MV-4-11 (cell line): ENCODE measurements at regions not wholly inside any gene's neighbourhood (a gene's known extent, or its start where the extent isn't known, plus 50 kb on each side); places are given as distances from the start of the nearest gene placed in this dataset.

Source experiments
- DNase-seq: peaks from one replicate; lab custom pipeline; 2025; lab: John Stamatoyannopoulos, UW

DNA sequence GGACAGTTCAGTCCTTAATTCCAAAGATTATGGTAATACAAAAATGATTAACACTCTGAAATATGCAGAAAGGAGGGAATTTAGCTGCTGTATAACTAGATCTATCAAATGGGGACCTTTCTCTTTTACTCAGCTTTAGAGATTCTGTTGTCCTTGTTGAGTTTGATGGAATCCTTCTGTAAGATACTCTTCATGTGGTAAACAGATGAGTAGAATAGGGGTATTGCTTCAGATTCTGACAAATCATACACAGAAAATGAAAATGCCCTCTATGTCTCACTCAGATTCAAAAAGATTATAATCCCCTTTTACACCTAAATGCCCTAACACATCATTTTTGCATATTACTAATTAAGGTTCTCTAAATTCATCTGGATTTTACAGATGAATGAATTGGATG is 50.7 kb downstream of the ARHGAP35 start:
- DNase-seq: no peak

DNA sequence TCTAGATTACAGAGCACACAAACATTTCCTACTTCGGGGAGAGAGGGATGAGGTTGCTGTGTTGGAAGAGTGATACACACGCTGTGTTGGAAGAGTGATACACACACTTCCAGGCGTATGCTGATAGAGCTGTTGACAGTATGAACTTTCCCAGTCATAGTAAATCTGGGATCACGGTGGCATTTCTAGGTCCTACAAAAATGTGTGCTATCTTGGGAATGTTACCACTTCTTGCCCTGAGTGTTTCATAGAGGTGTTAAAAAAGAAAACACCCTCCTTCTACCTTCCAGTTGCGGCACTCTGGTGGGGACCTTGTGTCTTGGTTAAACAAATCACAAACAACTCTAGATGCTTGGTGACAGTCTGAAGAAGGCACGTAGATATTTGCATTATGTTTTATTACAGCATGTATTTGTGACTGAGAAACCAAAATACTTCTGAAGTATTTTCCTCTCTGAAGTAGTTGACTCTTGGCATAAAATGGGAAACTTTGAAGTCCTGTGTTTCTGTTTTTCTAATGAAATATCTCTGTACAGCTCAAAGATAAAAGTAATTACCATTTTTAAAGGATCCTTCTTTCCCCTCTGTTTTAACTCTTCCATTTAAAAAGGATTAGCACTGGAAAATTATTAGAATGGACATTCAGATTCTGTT is 52.5 kb downstream of the ARHGAP35 start:
- DNase-seq: no peak

DNA sequence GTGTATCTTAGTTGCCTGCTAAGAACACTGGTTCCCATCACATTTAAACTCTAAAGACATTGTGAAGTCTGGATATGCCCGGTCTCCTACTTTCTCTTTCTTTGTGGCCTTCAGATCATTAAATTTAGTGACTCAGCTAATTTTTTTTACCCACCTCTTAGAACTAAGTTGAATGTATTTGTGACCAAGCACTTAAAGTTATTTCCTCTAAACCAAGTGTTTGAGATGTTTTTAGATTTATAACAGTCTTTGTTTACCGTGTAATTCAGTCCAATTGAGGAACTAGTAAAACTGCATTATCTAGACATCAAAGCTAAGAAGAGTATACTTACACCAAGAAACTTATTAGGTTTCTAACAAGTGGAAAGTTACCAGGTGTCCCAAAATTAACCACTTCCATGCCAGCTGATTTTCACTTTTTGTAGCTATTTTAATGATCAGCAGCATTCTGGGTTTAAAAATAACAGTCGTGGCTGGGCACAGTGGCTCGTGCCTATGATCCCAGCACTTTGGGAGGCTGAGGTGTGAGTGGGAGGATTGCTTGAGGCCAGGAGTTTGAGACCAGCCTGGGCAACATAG is 53.1 kb downstream of the ARHGAP35 start:
- DNase-seq: peak; percentile 58

- DNase-seq: peak; percentile 50
Measured at GRCh38 chr19:46915386-46915785, 54.6 kb downstream of the ARHGAP35 start.

GRCh38 chr19:46917002-46917401 is 56.2 kb downstream of the ARHGAP35 start:
- no peak for DNase-seq

DNA sequence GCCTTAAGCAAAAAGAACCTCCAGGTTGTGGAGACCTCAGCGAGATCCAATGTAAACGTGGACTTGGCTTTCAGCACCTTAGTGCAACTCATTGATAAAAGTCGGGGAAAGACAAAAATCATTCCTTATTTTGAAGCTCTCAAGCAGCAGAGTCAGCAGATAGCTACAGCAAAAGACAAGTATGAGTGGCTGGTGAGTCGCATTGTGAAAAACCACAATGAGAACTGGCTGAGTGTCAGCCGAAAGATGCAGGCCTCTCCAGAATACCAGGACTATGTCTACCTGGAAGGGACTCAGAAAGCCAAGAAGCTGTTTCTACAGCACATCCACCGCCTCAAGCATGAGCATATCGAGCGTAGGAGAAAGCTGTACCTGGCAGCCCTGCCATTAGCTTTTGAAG is 58.5 kb downstream of the ARHGAP35 start:
- peak; percentile 26 for DNase-seq

GRCh38 chr19:46920362-46920761 is 59.6 kb downstream of the ARHGAP35 start:
- DNase-seq: no peak

DNA sequence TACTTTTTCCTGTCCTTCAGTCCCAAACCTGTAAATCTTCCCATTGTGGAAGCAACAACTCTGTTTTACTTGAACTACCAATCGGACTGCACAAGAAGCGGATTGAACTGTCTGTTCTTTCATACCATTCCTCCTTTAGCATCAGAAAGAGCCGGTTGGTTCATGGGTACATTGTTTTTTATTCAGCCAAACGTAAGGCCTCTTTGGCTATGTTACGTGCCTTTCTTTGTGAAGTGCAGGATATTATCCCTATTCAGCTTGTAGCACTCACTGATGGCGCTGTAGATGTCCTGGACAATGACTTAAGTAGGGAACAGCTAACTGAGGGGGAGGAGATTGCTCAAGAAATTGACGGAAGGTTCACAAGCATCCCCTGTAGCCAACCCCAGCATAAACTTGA is 60.3 kb downstream of the ARHGAP35 start:
- DNase-seq: no peak

- no peak for DNase-seq
Measured at GRCh38 chr19:46922465-46922864, 61.7 kb downstream of the ARHGAP35 start.

DNA sequence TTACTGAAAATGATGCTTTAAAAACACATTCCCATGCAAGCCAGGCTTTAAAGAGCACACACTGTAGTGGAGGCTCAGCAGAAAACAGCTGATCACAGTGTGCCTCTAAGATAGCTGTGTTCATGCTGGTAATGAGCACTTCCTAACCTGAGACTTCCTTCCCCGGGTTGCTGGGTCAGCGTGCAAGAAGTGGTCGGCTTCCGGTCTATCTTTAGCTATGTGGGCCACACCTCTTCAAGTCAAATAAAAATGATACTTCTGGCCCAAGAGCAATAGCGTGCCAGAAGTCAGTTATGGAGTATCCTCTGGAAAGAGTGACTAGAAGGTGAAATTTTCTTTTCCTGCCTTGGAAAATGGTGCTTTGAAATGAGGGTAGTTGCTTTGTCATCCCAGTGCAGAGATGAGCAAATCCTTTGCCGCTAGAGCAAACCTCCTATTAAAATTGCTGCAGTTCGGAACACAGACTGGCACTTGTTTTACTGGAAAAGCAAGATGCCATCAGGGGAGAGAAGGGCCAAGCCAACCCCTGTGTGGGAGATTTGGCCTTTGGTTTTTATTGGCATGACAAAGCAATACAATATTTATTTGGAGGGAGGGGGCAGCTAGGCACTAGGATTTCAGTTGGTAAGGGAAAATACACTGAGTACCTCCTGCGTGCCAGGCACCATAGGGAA is 64.2 kb downstream of the ARHGAP35 start:
- no peak for DNase-seq

GRCh38 chr19:46925548-46925950 is 64.8 kb downstream of the ARHGAP35 start:
- DNase-seq: no peak

GRCh38 chr19:46926170-46927071 is 65.6 kb downstream of the ARHGAP35 start:
- no peak for DNase-seq

DNA sequence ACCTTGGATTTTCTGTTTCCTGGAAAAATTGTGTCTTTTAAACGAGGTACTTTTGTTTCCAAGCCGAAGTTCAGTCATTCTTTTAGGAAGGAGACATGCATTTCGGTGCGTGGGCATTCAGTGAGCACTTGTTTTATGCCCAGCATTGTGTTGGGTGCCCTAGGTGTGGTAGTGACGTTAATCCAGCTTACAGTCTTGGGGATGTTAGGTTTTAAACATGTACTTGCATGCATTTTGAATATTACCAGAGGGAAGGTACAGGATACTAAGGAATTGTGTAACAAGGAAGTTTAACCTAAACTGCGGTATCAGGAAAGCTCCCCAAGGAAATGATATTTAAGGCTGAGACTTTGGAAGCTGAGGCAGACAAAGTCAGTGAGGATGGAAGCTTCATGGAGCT is 66.3 kb downstream of the ARHGAP35 start:
- no peak for DNase-seq

DNA sequence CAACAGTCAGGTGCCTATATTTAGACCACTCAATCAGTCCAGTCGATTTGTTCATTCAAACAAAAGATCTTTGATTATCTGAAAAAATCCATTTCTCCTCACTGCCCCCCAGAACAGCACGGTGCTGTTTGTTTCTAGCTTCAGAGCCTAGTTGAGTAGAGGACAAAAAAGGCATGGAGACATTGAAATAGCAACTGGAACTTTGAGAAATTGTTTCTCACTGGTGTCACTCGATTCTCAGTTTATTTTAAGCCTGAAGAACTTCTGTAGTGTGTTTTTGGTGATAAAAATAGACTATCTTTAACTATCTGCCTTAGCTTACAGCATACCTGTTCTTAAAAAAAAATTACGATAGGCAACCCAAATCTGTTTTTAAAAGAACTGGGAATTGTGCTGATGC is 67.1 kb downstream of the ARHGAP35 start:
- no peak for DNase-seq

GRCh38 chr19:46928951-46929350 is 68.2 kb downstream of the ARHGAP35 start:
- DNase-seq: no peak

DNA sequence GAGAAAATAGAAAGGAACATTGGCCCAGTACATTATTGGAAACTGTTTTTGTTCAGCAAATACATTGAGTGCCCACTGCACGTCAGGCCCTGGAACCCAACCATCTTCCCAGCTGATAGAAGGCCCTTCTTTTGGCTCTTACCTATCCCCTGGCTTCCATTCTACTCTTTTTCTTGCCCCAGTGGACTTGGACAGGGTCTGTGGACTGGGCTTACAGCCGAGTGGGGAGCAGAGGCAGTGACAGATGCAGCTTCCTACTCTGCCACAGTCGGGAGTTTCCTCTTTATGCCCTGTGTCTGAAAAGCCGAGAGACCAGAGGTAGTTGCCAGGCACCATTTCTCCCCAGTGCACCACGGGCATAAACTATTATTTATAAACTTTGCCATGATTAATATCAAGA is 70.4 kb downstream of the ARHGAP35 start:
- DNase-seq: no peak

DNA sequence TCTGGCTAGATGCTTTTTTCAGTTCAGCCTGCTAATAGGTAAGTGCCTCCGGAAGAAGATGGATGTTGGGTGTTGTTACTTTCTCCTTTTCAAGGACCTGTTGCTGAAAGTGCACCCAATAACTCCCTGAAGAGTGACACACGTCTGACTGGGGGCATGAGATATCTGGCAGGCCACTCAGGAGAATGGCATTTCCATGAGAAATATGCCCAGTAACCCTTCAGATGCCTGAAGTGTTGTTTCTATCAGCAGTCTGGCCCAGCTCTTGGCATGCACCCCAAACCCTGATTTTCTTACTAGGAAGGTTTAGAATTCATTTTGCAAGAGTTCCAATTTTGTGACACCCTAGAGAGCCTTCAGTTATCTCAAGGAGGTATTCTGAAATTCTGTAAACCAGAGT is 71.5 kb downstream of the ARHGAP35 start:
- DNase-seq: no peak

DNA sequence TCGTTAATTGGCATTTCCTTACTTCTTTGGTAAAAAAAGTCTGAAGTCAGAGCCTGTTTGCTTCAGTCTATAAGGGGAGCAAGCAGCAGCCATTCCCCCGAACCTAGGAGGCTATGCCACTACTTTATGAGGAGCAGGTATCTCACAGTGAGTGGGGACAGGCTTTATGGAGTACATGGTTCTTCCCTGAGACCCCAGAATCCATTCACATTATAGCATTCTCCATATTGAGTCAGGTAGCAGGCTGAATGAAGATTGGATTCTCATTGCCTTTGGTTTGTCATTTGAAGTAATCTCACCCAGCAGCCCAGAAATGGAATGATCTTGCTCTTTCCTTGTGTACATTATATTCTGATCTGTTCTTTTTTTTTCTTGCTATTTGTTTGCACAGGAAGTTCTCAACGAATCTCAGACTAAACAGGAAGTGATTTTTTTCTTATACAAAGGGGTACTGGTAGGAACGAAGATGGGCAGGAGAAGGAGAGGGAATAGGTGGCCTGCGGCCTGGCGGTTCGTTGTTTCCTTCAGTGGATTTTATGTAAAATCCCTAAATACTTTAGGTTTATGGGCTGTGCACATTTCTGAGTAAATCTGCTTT is 74.4 kb downstream of the ARHGAP35 start:
- no peak for DNase-seq

DNA sequence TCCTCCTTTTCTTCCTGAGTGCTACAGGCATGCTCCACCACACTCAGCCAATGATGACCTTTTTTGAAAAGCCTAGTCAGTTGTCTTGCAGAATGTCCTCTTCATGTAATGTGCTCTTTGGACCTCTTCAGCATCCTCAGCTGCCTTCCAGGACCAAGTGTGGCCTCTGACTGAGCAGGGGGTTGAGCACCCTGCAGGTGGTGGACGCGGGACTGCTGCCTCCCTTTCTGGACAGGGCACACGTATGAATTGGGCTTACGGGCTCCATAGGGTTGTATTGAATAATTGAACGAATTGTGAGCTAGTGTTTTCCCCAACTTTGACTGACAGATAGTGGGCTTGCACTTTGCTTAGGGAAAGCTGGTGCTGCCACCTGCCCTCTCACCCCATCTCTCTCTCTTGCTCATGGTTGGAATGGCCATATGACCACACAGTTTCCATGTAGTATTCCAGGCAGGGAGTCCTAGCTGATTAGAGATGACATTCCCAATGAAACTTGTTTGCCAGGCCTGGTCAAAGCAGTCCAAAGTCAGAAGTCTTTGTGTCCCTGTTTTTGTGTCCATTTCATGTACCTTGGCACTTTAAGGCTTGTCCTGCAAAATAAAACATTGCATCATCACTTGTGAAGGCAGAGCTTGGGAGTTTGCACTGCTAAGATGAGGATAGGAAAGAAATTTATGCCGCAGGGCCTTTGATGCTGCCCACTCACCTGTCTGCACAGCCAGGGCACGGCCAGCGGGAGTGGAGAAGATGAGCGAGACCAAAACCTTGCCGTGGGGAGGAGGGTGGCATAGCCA is 76.3 kb upstream of the NPAS1 start:
- no peak for DNase-seq

GRCh38 chr19:46944123-46944748 is 75.4 kb upstream of the NPAS1 start:
- no peak for DNase-seq
